OCI-LY7 (cell line): ENCODE measurements at regions not wholly inside any gene's neighbourhood (a gene's known extent, or its start where the extent isn't known, plus 50 kb on each side); places are given as distances from the start of the nearest gene placed in this dataset.

Experiments used
- CTCF ChIP-seq: fragments of 200-600 bp; sonication (generic); conservative IDR thresholded peaks from 2 replicates; pipeline ENCODE4 v1.5.1; 2014; ENCODE audit warnings: mild to moderate bottlenecking, antibody characterized with exemption, low read length, moderate library complexity, mixed read lengths
- EZH2phosphoT487 ChIP-seq: fragments of 200-600 bp; sonication (generic); IDR thresholded peaks from 2 replicates; pipeline ENCODE4 v1.6.1; 2018; ENCODE audit warnings: low read depth, borderline replicate concordance, mild to moderate bottlenecking, mixed run types, antibody characterized with exemption, low read length, moderate library complexity, mixed read lengths

- TF ChIP-seq CTCF (no peak), EZH2phosphoT487 (no peak)
Measured at GRCh38 chr5:74232276-74232675, 408.3 kb downstream of the ENC1 start.
